GM23338 (cell line): ENCODE measurements at regions not wholly inside any gene's neighbourhood (a gene's known extent, or its start where the extent isn't known, plus 50 kb on each side); places are given as distances from the start of the nearest gene placed in this dataset.

Source experiments
- ATAC-seq: fragments of 200-7000 bp; cut with Tn5 transposase; 3 replicates; pipeline ENCODE4 v1.9.1; 2020
- DNase-seq: peaks from one replicate; pipeline ENCODE4 v3.0.0-alpha.2; 2015; ENCODE audit warnings: low spot score
- H2AFZ ChIP-seq: fragments of 200-600 bp; sonication (generic); 2 replicates; pipeline ENCODE4 v1.8.0; 2016; ENCODE audit warnings: antibody characterized with exemption, mild to moderate bottlenecking, moderate library complexity
- H3F3A ChIP-seq: fragments of 200-600 bp; sonication (generic); replicated peaks from 2 replicates; pipeline ENCODE4 v1.8.0; 2017; ENCODE audit warnings: antibody characterized with exemption, mixed run types, low read depth
- H3K27ac ChIP-seq: fragments of 200-600 bp; sonication (generic); 2 replicates; pipeline ENCODE4 v1.6.1; 2016; ENCODE audit warnings: low read depth
- H3K27me3 ChIP-seq: fragments of 200-600 bp; sonication (generic); 2 replicates; pipeline ENCODE4 v1.8.0; 2016; ENCODE audit warnings: mild to moderate bottlenecking, mixed run types, moderate library complexity; ENCODE audit not compliant: insufficient read depth
- H3K36me3 ChIP-seq: fragments of 200-600 bp; sonication (generic); 2 replicates; pipeline ENCODE4 v1.8.0; 2016; ENCODE audit warnings: mild to moderate bottlenecking; ENCODE audit not compliant: insufficient read depth
- H3K4me1 ChIP-seq: fragments of 200-600 bp; sonication (generic); 2 replicates; pipeline ENCODE4 v1.8.0; 2016; ENCODE audit warnings: mild to moderate bottlenecking, moderate library complexity; ENCODE audit not compliant: insufficient read depth
- H3K4me2 ChIP-seq: fragments of 200-600 bp; sonication (generic); 2 replicates; pipeline ENCODE4 v1.7.1; 2017; ENCODE audit warnings: mixed run types
- H3K4me3 ChIP-seq: fragments of 200-600 bp; sonication (generic); 2 replicates; pipeline ENCODE4 v1.6.1; 2016; ENCODE audit warnings: mixed run types
- H3K79me2 ChIP-seq: fragments of 200-600 bp; sonication (generic); replicated peaks from 2 replicates; pipeline ENCODE4 v1.8.0; 2017; ENCODE audit warnings: mild to moderate bottlenecking; ENCODE audit not compliant: insufficient read depth
- H3K9me2 ChIP-seq: fragments of 200-600 bp; sonication (generic); 2 replicates; pipeline ENCODE4 v1.8.0; 2017; ENCODE audit not compliant: insufficient read depth
- H4K20me1 ChIP-seq: fragments of 200-600 bp; sonication (generic); replicated peaks from 2 replicates; pipeline ENCODE4 v1.8.0; 2017; ENCODE audit warnings: mild to moderate bottlenecking; ENCODE audit not compliant: insufficient read depth
- H3K27ac Mint-ChIP-seq: 2 replicates; pipeline ENCODE4 v1.8.0; 2020; ENCODE audit warnings: inconsistent platforms, mild to moderate bottlenecking, moderate library complexity, mixed read lengths
- H3K27me3 Mint-ChIP-seq: 3 replicates; pipeline ENCODE4 v1.8.0; 2022; ENCODE audit warnings: low read depth, mild to moderate bottlenecking, moderate library complexity, mixed read lengths, inconsistent platforms; ENCODE audit not compliant: insufficient read depth, poor library complexity
- H3K36me3 Mint-ChIP-seq: 3 replicates; pipeline ENCODE4 v1.8.0; 2021; ENCODE audit warnings: low read depth, mild to moderate bottlenecking, inconsistent platforms, moderate library complexity, mixed read lengths
- H3K4me1 Mint-ChIP-seq: 3 replicates; pipeline ENCODE4 v1.8.0; 2020; ENCODE audit warnings: mild to moderate bottlenecking, inconsistent platforms, mixed read lengths
- H3K4me3 Mint-ChIP-seq: 3 replicates; pipeline ENCODE4 v1.8.0; 2021; ENCODE audit warnings: moderate library complexity, mild to moderate bottlenecking, inconsistent platforms, mixed read lengths
- H3K9me3 Mint-ChIP-seq: 3 replicates; pipeline ENCODE4 v1.8.0; 2020; ENCODE audit warnings: moderate library complexity, mild to moderate bottlenecking, inconsistent platforms, mixed read lengths
- EZH2 ChIP-seq: fragments of 200-600 bp; sonication (generic); IDR thresholded peaks from one replicate; pipeline ENCODE4 v1.8.0; 2017; ENCODE audit warnings: antibody characterized with exemption, mild to moderate bottlenecking, low read depth; ENCODE audit not compliant: unreplicated experiment
- NANOG ChIP-seq: IDR thresholded peaks from 2 replicates; pipeline ENCODE4 v1.6.1; 2016; ENCODE audit warnings: antibody characterized with exemption, borderline replicate concordance
- POLR2AphosphoS5 ChIP-seq: IDR thresholded peaks from 2 replicates; pipeline ENCODE4 v1.6.1; 2016; ENCODE audit warnings: antibody characterized with exemption, low read depth
- REST ChIP-seq: IDR thresholded peaks from one replicate; pipeline ENCODE4 v1.6.1; 2018; ENCODE audit warnings: antibody characterized with exemption; ENCODE audit not compliant: unreplicated experiment
- STAT1 ChIP-seq: IDR thresholded peaks from one replicate; pipeline ENCODE4 v1.6.1; 2016; ENCODE audit warnings: antibody characterized with exemption; ENCODE audit not compliant: unreplicated experiment
- ZNF114 ChIP-seq: fragments of 250-450 bp; sonication (Bioruptor Pico); IDR thresholded peaks from 2 replicates; pipeline ENCODE4 v1.5.0; 2020; ENCODE audit warnings: mild to moderate bottlenecking, moderate library complexity
- ZNF462 ChIP-seq: fragments of 250-450 bp; sonication (Bioruptor Pico); IDR thresholded peaks from 2 replicates; pipeline ENCODE4 v1.5.0; 2020; ENCODE audit warnings: mild to moderate bottlenecking, moderate library complexity
- TF ChIP-seq, protein P1 (sequence below): IDR thresholded peaks from 2 replicates; pipeline ENCODE4 v1.6.1; 2016; ENCODE audit warnings: antibody characterized with exemption
- TF ChIP-seq, protein P2 (sequence below), 2 experiments: fragments of 200-600 bp in 1 of 2; sonication (generic) in 1 of 2; conservative IDR thresholded peaks; 2 replicates each; pipeline versions ENCODE4 v1.5.1 to v1.6.1; 2016 to 2017; ENCODE audit warnings: antibody characterized with exemption in 2 of 2, low read depth in 2 of 2, mild to moderate bottlenecking in 2 of 2, moderate library complexity in 1 of 2

DNA sequence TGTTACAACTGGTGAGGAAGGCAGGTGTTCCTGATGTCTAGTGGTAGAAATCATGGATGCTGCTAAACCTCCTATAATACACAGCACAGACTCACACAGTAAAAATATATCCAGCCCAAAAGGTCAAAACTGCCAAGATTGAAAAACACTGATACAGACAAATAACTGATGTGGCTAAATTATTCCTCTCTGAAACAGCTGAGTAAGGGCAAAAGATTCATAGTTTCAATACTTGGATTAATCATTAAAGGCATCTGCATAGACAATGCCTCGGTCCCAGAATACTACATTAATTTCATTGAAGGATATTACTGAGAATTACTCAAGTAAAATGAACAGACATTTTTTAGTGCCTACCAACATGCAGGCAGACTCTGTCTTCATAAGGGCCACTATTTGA is 180.7 kb upstream of the CRIM1 start:
- H3K27ac Mint-ChIP-seq = no peak overlapping the region
- H4K20me1 ChIP-seq = no peaks in the 10 kb centered on the region
- H3K27ac ChIP-seq = no peak overlapping the region
- no peaks in the 10 kb centered on the region for H3K27me3 ChIP-seq
- TF ChIP-seq POLR2AphosphoS5 (no peak), REST (no peak), ZNF114 (CRISPR knock-in tag) (no peak), EZH2 (no peak), ZNF462 (CRISPR knock-in tag) (no peak), NANOG (no peak), STAT1 (no peak)
- TF ChIP-seq, protein P1, sequence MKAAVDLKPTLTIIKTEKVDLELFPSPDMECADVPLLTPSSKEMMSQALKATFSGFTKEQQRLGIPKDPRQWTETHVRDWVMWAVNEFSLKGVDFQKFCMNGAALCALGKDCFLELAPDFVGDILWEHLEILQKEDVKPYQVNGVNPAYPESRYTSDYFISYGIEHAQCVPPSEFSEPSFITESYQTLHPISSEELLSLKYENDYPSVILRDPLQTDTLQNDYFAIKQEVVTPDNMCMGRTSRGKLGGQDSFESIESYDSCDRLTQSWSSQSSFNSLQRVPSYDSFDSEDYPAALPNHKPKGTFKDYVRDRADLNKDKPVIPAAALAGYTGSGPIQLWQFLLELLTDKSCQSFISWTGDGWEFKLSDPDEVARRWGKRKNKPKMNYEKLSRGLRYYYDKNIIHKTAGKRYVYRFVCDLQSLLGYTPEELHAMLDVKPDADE = no peak
- TF ChIP-seq, protein P2, sequence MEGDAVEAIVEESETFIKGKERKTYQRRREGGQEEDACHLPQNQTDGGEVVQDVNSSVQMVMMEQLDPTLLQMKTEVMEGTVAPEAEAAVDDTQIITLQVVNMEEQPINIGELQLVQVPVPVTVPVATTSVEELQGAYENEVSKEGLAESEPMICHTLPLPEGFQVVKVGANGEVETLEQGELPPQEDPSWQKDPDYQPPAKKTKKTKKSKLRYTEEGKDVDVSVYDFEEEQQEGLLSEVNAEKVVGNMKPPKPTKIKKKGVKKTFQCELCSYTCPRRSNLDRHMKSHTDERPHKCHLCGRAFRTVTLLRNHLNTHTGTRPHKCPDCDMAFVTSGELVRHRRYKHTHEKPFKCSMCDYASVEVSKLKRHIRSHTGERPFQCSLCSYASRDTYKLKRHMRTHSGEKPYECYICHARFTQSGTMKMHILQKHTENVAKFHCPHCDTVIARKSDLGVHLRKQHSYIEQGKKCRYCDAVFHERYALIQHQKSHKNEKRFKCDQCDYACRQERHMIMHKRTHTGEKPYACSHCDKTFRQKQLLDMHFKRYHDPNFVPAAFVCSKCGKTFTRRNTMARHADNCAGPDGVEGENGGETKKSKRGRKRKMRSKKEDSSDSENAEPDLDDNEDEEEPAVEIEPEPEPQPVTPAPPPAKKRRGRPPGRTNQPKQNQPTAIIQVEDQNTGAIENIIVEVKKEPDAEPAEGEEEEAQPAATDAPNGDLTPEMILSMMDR (conservative IDR thresholded peaks at IDR 0.05; ENCODE audit: low read depth in 2 of 2) = no peak
- H3K27me3 Mint-ChIP-seq = no peaks in the 10 kb centered on the region
- no peak overlapping the region for H3K4me2 ChIP-seq
- H3K4me1 ChIP-seq = peaks cover 2% of the 10 kb centered on the region; the same call in 1 of the 2 replicates
- ATAC-seq (no peak), DNase-seq (no peak)
- no peak overlapping the region for H3K4me3 ChIP-seq
- H3K9me2 ChIP-seq = peaks cover 3% of the 10 kb centered on the region; the same call in 1 of the 2 replicates
- no peaks in the 10 kb centered on the region; the same call in 2 of the 3 replicates for H3K4me1 Mint-ChIP-seq
- no peak overlapping the region for H2AFZ ChIP-seq
- H3K4me3 Mint-ChIP-seq = no peak overlapping the region
- no peaks in the 10 kb centered on the region for H3K79me2 ChIP-seq
- no peaks in the 10 kb centered on the region for H3K36me3 ChIP-seq
- peaks cover 8% of the 10 kb centered on the region for H3K36me3 Mint-ChIP-seq
- H3K9me3 Mint-ChIP-seq = peaks cover 14% of the 10 kb centered on the region
- H3F3A ChIP-seq = no peaks in the 10 kb centered on the region
